GM18517 (cell line): ENCODE measurements at regions not wholly inside any gene's neighbourhood (a gene's known extent, or its start where the extent isn't known, plus 50 kb on each side); places are given as distances from the start of the nearest gene placed in this dataset.
"Not testable (repeated sequence)": the region's sequence is repeated elsewhere in the genome, so short reads cannot be mapped to it uniquely, and the experiment has no call there.

Source experiments
- ATAC-seq: cut with Tn5 transposase; IDR thresholded peaks from one replicate; pipeline ENCODE4 v1.9.1; 2021; ENCODE audit warnings: mild to moderate bottlenecking, moderate library complexity; ENCODE audit not compliant: unreplicated experiment

DNA sequence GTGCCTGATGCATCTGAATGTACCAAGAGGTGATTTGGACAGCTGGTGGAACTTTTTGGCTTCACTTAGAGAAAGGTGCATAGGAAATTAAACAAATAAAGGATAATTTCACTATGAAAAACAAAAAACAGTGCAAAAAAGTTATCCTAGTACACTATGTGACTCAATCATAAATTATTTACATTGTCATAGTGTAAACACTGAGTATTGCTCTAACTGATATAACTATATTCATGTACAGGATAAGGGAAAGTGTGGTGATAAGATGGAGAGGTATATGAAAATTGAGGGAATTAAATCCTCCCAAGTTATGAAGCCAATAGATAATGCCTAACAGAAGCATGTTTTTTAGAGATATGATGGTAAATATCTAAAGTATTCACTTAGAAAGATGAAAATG lies 50.2 kb upstream of the CPNE4 start:
- no peak for ATAC-seq

DNA sequence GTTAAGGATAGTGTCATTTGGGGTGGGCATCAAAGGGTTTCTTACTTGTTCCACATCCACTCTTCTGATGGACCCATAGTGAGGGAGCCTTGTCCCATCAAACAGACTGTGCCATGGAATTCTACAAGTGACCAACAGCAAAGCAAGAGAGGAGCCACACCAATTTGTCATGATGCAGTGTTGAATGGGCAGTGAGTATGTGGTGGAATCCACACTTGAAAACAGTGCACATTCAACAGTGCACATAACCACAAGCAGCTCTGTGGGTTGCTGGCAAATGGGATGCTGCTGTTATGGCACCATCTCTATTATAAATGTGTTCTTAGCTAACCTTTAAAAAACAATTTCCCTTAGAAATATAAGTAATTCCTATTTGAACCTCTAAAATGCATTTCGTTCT lies 52.5 kb upstream of the CPNE4 start:
- ATAC-seq: no peak

DNA sequence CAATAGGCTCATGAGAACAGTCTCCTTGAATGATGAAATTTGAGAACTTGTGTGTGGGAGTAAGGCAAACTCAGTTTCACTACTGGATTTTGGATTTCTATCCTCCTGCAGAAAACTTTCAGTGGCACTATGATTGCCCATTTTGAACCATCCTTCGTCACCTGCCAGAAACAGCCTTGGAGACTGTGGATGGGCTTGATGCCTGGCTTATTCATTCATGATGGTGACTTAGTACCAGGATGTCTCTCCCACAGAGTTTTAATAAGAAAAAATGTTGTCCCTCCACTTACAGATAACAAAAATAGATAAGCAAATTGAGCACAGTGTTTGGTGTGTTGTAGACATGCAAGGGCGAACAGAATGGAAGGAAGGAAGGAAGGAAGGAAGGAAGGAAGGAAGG lies 53.5 kb upstream of the CPNE4 start:
- no peak for ATAC-seq

DNA sequence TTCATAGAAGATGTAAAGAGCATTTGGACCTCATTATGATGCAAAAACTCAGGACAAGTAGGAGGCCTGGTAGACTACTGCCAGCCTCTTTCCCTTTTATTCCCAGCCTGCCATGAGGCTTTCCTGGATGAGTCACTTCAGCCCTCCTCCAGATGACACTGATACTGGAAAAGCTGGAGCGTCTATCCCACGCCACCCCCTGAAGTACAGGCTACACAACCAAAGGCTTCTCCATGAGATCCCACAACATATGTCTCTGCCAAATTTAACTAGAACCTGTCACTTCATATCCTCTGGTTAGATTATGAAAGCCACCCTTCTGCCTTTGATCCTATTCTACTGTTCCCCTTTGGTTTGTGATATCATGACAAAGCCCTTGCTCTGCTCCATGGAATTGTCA lies 56.1 kb upstream of the CPNE4 start:
- ATAC-seq: no peak

DNA sequence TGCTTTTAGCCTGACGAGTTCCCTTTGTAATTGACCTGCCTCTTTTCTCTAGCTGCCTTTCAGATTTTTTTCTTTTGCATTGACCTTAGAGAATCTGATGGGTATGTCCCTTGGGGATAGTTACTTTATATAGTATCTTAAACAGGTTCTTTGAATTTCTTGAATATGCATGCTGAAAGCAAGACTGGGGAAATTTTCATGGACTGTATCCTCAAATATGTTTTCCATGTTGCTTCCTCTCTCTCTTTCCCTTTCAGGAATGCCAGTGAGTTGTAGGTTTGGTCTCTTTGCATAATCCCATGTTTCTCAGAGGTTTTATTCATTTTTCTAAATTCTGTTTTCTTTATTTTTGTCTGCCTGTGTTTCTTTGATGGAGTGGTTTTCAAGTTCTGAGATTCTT lies 81.8 kb upstream of the CPNE4 start:
- ATAC-seq: no peak

DNA sequence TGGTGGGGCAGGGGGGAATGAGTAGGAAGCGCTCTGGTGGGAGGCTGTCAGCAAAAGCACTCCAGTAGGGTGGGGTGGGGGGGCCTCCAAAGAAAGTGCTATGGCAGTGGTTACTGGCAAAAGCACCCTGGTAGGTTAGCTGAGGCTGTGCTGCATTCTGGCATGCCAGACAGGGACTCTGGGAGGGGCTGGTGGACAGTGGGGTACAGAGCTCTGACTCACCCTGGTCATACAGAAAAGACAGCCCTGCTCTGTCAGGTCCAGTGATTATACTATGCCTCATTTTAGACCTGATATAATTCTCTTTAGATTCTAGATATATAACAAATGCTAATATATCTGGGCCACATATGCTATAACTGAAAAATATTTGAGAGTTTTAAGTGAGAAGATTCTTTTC lies 82.8 kb upstream of the CPNE4 start:
- ATAC-seq: no peak

DNA sequence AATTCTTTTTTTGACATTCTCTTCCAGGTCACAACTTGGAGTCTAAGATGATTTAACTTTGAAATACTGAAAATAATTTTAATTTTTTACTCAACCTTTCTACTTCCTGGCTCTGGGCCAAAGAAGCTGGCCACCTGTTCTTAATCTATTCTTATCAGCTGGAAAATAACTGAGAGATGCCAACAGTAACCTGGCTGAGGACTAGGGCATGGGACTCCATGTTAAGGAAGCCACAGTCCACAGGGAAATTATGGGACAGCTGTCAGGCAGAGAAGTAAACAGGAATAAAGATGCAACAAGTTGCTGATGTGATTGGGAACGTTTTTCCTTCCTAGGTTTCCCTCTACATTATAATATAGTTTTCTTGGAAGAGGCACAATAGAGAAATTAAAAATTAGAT lies 84.7 kb upstream of the CPNE4 start:
- ATAC-seq: no peak

DNA sequence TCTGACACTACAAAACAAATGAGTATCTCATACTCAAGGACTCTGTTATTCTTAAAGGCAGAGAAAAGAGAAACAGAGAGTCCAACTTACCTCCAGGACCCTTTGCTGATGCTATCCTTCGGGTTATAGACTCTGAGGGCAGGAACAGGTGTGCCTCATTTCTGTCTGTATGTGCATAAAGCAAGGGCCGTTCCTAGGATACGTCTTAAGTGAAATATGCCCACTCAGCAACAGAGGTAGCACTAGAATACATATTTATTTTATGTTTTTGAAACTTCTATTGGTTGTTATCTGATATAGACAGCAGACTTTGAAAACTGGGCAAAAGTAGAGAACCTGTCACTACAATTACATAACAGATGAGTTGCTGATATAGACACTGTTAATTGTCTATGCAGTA lies 89.3 kb upstream of the CPNE4 start:
- ATAC-seq: no peak

DNA sequence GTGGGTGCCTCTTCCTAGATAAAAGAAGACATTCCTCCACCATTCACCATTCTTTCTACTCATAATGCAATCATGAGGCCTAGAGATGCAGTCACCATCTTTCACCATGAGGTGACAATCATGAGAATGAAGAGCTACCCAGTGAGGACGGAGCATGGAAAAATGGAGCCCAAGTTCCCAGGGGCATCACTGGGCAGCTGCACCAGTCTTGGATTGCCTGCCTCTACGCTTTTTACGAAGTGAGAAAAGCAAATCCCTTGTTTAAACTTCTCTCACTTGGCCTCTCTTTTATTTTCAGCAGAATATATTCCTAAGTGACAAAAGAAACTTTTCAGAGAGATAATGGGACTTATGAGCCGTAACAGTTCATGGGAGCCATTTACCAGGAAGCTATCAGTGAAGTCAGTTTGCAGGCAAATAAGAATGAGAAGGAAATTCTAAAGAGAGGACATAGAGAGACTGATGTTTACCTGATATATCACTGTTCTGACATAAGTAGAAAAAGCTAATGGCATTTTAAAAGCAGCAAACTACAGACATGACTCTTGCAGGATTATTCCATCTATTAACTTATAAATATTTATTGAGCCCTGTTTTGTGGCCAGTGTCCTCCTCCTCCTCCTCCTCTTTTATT lies 90.0 kb upstream of the CPNE4 start:
- ATAC-seq: no peak

DNA sequence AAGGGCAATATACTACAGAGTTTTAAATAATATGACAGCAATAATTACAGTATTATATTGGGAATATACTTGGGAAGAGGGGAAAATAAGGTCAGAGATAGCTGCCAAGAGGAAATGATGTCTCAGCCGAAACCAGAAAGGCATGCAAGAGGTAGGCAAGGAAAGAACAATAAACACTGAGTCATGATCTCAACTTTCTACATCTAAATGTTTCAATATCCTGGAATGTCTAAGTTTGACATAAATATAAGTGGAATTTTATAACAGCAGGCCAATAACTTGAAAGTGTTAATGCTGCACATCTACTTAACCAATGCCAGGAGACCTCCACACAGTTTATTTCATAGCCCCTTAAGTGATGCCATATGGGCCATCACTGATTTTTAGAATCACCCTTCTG lies 99.8 kb upstream of the CPNE4 start:
- ATAC-seq: no peak

DNA sequence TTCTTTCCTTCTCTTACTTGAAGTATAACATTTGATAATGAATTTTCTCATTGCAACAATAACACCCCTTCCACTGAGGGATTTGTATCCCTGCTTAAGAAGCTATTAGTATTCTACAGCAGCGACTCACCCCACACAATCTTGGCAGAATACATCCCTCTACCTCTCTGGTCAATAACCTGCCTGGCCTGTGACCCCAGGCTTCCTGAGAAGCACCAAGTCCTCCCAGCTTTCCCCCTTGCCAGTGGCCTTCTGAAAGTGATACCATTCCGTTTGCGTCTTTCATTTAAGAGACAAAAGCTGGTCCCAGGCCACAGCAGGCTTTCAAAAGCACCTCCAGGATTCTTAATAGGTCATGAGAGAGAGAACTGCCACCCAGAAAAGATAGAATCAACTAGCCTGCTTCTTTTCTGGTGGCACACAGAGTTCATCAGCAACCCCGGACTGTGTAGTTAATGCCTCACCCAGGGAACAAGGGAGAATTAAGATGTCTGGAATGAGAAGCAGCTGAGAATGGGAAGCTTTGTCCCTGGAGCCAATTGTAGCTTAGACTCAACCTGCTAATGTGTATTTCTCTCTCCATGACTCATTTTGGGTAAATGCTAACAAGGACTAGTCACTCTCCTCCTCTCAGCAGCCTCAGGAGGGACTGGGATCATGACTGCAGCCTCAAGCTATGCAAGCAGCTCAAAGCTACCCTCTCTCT lies 101.0 kb upstream of the CPNE4 start:
- ATAC-seq: no peak

DNA sequence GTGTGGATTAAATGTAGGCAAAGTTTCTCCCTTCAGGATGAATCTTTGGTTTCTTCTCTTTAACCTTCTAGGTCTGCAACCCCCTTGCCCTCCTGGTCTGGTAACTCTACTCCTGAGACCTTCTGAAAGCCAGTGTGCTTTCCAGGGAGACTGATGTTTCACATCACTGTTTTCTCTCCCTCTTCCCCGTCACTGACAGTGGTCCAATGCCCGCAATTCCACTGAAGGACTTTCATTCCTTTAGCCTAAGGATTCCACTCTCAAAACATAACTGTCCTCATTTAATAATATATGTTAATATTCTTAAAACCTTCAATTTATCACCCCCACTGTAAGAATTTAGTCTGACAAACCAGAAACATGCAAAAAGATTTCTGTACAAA lies 101.5 kb upstream of the CPNE4 start:
- no peak for ATAC-seq

DNA sequence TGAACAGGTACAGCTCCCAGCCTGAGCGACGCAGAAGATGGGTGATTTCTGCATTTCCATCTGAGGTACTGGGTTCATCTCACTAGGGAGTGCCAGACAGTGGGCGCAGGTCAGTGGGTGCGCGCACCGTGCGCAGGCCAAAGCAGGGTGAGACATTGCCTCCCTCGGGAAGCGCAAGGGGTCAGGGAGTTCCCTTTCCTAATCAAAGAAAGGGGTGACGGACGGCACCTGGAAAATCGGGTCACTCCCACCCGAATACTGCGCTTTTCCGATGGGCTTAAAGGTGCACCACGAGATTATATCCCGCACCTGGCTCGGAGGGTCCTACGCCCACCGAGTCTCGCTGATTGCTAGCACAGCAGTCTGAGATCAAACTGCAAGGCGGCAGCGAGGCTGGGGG lies 102.1 kb upstream of the CPNE4 start:
- not testable (repeated sequence) for ATAC-seq

DNA sequence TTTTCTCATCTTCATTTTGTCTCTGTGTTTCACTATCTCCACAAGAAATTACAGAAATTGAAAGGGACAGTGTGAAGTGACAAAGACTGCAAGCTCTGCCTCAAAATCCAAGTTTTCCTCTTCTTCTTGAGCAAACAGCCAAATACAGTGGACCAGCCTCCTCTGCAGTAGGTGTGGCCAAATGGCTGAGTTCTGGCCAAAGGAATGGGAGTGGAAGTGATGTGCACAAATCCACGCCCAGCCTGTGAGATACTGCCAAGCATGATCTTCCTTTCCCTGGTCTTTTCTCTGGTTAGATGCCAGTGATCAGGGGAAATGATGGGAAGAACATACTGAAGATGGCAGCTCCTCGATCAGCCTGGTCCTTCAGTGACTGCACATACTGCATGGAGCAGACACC lies 111.0 kb upstream of the CPNE4 start:
- ATAC-seq: no peak

DNA sequence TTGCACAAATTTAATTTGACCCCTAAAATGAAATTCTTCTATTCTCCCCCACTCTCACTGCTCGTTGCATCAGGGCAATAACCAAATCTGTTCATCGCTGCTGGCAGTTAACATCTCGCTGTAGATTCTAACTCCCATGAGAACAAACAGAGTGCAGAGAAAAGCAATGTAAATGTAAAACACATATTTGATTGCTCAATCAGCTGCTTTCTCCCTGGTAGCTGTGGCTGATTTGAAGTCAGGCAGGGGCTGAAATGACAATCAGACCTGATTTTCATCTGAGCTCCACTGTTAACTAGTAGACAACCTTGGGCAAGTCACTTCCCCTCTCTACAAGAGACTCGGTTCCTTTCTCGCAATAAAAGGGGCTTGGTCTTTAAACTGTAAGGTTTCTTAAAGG lies 119.8 kb upstream of the CPNE4 start:
- ATAC-seq: no peak

DNA sequence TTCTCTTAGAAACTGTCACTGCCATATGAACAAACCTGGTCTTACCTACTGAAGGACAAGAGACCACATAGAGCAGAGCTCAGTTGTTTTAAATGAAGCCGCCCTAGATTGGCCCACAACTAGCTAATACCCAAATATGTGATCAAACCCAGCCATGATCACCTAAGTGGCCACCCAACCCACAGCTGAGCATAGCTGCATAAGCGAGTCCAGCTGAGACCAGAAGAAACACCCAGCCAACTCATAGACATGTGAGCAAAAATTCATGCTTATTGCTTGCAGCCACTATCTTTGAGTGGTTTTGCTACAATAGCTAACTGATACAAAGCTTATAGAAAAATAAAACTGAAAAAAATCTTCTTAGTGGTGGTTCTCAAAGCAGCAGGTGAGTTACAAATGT lies 124.3 kb upstream of the CPNE4 start:
- no peak for ATAC-seq

DNA sequence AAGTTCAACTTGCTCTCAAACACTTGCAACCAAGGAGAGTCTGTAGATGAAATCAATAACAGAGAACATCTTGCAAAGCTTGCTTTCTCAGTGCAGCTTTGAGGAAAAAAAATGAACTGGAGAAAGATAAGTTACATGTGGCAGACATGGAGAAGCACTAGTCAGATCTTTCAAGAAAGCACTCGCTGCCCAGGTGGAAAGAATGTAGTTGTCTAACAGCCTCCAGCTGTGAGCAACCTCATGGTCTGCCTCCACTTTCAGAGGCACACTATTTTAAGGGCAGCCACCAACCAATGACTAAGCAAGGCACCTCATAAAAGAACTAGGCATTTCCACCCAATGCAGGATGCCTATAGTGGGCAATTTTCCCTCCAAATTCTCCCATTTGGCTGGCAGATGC lies 125.4 kb upstream of the CPNE4 start:
- no peak for ATAC-seq

DNA sequence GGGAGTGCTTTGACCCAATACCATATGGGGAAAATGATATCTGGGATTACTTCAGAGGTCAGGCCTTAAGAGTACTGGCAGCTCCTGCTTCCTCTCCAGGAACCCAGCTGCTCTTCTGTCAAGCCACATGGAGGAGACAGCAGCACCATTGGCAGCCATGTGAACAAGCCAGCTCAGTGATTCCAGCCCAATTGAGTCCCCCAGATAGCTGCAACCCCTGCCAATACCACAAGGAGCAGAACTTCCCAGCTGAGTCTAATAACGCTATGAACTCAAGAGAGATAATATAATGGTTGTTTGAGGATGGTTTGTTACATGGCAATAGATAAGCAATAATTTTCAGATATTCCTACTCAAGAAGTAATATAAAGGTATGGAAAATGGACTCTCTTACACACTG lies 126.8 kb upstream of the CPNE4 start:
- no peak for ATAC-seq

DNA sequence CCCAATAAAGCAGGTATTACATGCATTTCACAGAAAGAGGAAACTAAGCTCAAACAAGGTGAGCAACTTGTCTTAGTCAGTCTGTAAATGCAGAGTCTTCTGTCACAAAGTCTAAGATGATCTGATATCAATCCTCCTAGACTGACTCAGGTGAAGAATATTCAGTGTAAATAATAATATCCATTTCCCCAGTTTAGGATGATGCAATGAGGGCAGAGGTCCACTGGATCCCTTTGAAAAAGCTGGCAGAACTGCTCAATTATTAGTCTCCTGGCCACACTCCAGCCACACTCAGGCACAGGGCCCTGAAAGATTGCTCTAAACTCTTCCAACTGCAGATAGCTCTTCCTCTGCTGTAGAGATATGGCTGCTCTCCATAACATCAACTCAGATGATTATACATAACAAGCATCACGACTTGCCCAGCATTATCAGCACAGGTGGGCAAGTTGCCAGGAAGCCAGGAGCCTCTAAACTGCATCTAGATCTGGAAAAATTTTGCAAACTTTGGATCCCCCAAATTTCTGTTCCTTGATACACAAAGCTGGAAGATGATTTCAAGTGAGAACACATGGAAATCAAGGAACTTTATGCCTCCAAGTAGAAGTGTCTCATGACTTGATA lies 129.8 kb upstream of the CPNE4 start:
- ATAC-seq: no peak

DNA sequence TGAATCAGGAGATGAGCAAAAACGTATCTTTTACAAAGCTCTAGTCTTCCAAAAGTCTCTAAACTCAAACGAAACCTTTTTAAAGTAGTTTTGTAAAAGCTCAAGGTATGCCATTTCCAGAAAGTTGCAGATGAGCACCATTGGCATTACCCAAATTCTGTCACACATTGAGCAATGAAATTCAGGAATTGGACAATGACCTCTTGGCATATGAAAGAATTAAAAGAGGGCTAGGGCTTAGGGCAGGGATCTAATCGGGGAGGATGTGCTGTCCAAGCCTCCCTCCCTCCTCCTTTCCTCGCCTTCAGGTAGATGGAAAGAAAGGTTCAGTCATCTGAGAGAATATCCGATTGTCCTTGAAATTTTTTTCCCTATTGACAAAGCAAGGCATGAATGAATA lies 133.1 kb upstream of the CPNE4 start:
- no peak for ATAC-seq

DNA sequence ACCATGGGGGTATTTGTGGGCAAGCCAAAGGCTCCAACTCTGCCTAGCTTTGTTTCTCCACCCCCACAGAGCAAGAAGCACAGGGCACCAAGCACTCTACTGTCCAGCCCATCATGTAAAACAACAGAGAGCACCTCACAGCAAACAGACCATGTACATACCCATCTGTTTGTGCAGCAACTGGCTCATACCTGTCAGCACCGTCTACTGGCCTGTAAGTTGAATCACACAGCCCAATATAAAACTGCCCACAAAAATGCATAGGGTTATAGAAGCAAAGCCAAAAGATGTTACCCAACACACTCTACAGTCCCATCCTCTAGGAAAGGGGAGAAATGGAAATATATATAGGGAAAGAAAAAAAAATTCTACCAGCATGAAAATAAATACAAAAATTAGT lies 139.7 kb upstream of the CPNE4 start:
- ATAC-seq: no peak

DNA sequence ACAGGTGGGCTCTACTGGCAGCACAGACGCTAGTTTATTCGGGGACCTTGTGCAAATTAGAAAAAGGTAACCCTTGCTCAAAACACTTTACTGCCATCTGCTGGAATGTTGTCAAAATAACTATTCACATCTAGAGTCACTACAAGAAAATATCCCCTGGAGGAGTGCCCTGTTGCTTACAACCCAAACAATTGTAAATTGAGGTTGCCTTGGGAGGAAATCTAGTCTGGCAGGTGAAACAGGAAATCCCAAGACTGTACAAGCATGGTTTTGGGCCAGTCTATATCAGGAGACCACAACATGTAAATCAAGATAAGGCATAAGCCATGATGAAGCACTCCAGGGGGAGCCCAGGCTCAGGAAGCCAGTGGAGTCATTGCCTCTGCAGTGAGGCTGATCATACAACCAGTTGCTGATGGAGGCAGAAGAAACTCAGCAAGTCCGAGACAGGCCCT lies 136.8 kb upstream of the ACP3 start:
- no peak for ATAC-seq

DNA sequence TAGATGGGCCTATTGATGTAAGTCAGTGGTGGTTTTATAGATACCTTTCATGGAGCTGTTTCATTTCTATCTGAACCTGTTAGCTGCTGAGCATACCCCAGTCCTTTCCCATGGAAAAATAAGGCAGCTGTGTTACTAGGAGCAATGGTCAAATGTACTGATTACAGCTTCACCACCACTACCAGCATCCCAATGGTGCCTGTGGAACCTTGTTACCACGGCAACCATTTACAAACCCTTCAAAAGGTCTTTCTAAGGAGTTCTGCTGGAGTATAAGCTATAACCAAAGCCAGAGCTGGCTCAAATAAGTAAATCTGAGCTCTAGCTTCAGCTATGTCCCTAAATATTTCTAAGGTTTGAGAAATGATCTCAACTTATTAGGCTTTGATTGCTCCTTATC lies 133.4 kb upstream of the ACP3 start:
- no peak for ATAC-seq
